Transverse colon (tissue), 4 donors: ENCODE measurements at regions not wholly inside any gene's neighbourhood (a gene's known extent, or its start where the extent isn't known, plus 50 kb on each side); places are given as distances from the start of the nearest gene placed in this dataset.

Experiments
- CTCF ChIP-seq, 5 experiments: fragments of 200-600 bp in 3 of 5; fragments of 450-650 bp in 2 of 5; sonication (generic) in 3 of 5; IDR thresholded peaks; 1 replicate in 2 of 5; 2 replicates in 3 of 5; pipeline ENCODE4 v1.5.1; 2016 to 2017; ENCODE audit warnings: antibody characterized with exemption in 5 of 5, inconsistent platforms in 3 of 5, mild to moderate bottlenecking in 2 of 5, moderate library complexity in 1 of 5
- EP300 ChIP-seq: sonication (generic); formaldehyde crosslinking; IDR thresholded peaks from one replicate; pipeline ENCODE4 v1.6.1; 2017; ENCODE audit warnings: antibody characterized with exemption, low read depth
- POLR2A ChIP-seq: fragments of 450-650 bp; IDR thresholded peaks from one replicate; pipeline ENCODE4 v1.6.1; 2016; ENCODE audit warnings: antibody characterized with exemption, mild to moderate bottlenecking, moderate library complexity
- POLR2AphosphoS5 ChIP-seq, 3 donors: sonication (generic); formaldehyde crosslinking; IDR thresholded peaks; one replicate each; pipeline ENCODE4 v1.6.1; 2016; ENCODE audit warnings: antibody characterized with exemption in 3 of 3

- no peak for TF ChIP-seq CTCF (IDR thresholded peaks at IDR 0.05)
- no peak for TF ChIP-seq POLR2A
- no peak for TF ChIP-seq POLR2AphosphoS5 (IDR thresholded peaks at IDR 0.05)
- no peak for TF ChIP-seq EP300
Measured at GRCh38 chr15:96860741-96861140, 530.2 kb downstream of the NR2F2 start.
